Tibial nerve (tissue), 3 donors: ENCODE measurements at regions not wholly inside any gene's neighbourhood (a gene's known extent, or its start where the extent isn't known, plus 50 kb on each side); places are given as distances from the start of the nearest gene placed in this dataset.
"Not testable (repeated sequence)": the region's sequence is repeated elsewhere in the genome, so short reads cannot be mapped to it uniquely, and the experiment has no call there.

ENCODE experiments used
- POLR2A ChIP-seq, 2 donors: fragments of 450-650 bp; IDR thresholded peaks; one replicate each; pipeline ENCODE4 v1.6.1; 2017; ENCODE audit warnings: antibody characterized with exemption in 2 of 2, mild to moderate bottlenecking in 2 of 2, moderate library complexity in 2 of 2
- TF ChIP-seq, protein P1 (sequence below), 5 experiments: fragments of 200-600 bp in 3 of 5; fragments of 450-650 bp in 2 of 5; sonication (generic) in 3 of 5; IDR thresholded peaks; one replicate each; pipeline ENCODE4 v1.5.1; 2016 to 2019; ENCODE audit warnings: antibody characterized with exemption in 5 of 5, mild to moderate bottlenecking in 3 of 5, moderate library complexity in 2 of 5

DNA sequence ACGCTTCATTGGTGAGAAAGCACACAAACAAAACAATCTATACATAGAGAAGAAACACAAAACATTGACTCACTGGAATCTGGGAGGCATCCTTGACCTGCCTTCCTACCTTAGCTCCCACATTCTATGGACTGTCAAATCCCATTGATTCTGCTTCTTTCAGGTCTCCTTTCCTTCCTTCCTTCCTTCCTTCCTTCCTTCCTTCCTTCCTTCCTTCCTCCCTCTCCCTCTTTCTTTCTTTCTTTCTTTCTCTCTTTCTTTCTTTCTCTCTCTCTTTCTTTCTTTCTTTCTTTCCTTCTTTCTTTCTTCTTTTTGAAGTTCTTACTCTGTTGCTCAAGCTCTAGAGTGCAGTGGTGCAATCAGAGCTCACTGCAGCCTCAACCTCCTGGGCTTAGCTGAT lies 108.0 kb upstream of the SGK1 start:
- TF ChIP-seq, protein P1, sequence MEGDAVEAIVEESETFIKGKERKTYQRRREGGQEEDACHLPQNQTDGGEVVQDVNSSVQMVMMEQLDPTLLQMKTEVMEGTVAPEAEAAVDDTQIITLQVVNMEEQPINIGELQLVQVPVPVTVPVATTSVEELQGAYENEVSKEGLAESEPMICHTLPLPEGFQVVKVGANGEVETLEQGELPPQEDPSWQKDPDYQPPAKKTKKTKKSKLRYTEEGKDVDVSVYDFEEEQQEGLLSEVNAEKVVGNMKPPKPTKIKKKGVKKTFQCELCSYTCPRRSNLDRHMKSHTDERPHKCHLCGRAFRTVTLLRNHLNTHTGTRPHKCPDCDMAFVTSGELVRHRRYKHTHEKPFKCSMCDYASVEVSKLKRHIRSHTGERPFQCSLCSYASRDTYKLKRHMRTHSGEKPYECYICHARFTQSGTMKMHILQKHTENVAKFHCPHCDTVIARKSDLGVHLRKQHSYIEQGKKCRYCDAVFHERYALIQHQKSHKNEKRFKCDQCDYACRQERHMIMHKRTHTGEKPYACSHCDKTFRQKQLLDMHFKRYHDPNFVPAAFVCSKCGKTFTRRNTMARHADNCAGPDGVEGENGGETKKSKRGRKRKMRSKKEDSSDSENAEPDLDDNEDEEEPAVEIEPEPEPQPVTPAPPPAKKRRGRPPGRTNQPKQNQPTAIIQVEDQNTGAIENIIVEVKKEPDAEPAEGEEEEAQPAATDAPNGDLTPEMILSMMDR (IDR thresholded peaks at IDR 0.05): not testable (repeated sequence)
- TF ChIP-seq POLR2A (IDR thresholded peaks at IDR 0.05): not testable (repeated sequence)
